HG03135 (cell line): ENCODE measurements at regions not wholly inside any gene's neighbourhood (a gene's known extent, or its start where the extent isn't known, plus 50 kb on each side); places are given as distances from the start of the nearest gene placed in this dataset.

Experiments used
- ATAC-seq: cut with Tn5 transposase; IDR thresholded peaks from one replicate; pipeline ENCODE4 v1.9.1; 2021; ENCODE audit warnings: mild to moderate bottlenecking, moderate library complexity; ENCODE audit not compliant: unreplicated experiment

DNA sequence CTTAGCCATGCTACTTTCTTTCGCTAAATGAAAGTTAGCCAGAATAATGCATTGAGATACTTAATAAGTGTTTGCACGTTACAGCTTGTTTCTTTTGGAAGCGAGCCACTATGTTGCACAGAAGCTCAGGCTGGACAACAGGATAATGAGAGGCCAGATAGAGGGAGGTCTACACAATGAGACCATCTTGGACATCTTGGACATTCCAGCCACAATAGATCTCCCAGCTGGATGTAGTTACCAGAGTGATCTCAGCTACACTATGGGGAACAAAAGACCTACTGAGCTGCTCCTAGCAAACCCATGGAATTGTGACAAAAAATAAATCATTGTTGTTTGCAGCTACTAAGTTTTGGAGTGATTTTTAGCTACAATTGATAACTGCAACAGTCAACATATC lies 540.1 kb upstream of the SEMA6D start:
- ATAC-seq, result no peak

DNA sequence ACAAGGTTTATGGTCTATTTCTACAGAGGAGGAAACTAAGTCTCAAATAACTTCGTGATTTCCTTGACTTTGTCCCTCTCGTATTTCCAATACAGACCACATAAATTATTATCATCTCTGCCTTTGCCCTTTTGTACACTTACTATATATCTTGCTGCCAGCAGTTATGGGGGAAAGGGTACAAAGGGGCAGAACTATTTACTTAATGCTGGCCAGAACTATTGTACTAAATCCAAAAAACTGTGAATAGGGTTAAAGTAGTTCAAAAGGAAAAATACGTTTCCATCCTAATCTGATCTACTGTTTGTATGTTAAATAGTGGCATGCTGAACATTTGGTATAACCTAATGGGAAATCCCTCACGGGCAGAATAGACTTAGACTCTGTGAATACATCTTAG lies 537.3 kb upstream of the SEMA6D start:
- no peak for ATAC-seq

DNA sequence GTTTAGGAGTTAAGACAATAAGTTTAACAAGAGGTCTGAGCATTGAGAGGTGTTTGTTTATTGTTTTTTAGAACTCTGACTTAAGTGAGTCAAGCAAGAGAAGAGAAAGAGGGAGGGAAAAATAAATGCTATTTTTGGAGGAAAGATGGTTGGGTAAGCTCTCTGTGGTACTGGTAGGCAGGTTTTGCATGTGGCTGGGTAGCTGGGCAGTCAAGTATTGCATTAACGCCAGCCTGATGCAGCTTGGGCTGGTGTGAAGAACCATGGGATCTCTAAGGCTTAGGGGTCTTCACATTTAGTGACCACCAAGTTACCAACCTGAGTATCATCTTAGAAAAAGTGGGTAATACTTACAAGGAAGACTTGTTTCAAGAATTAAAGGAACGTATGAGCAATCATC lies 534.5 kb upstream of the SEMA6D start:
- ATAC-seq, result no peak

DNA sequence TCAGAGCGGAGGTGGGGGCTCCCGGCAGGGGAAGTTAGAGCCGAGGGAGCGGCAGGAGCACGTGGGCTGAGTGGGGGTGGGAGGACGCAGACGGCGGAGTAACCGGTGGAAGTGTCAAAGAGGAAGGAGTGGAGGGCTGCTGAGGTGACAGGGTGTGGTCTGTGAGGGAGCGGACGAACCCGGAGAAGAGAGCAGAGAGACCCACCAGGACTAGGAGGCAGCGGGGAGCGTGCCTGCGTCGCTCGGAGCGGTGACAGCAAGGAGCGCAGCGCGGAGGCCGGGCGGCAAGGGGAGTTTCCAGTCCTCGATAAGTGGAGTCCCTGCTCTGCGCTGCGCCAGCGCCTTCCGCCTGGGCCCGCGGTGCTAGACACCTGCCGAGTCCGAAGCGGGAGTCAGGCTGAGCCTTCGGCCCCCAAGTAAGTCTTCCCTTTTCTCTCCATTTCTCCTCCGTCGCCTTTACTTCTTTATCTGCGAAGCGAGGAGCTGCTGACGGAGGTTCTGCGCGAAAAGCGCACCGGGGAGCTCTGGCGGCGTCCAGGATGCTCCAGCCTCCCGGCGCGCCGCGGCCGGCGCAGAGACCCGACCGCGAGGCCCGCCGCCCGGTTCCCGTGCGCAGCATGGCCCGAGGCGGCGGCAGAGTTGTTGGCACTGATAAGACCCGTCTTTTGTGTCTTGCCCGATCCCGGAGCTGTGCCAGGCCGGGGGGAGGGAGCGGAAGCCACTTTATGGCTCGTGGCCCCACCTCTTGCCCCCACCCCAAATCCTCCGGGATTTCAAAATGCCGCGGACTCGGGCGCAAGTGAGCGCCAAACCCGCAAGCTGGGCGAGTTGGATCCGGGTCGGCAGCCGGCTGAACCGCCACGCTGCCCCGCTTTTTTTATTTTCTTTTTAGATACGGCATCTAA lies 533.0 kb upstream of the SEMA6D start:
- ATAC-seq, result no peak

DNA sequence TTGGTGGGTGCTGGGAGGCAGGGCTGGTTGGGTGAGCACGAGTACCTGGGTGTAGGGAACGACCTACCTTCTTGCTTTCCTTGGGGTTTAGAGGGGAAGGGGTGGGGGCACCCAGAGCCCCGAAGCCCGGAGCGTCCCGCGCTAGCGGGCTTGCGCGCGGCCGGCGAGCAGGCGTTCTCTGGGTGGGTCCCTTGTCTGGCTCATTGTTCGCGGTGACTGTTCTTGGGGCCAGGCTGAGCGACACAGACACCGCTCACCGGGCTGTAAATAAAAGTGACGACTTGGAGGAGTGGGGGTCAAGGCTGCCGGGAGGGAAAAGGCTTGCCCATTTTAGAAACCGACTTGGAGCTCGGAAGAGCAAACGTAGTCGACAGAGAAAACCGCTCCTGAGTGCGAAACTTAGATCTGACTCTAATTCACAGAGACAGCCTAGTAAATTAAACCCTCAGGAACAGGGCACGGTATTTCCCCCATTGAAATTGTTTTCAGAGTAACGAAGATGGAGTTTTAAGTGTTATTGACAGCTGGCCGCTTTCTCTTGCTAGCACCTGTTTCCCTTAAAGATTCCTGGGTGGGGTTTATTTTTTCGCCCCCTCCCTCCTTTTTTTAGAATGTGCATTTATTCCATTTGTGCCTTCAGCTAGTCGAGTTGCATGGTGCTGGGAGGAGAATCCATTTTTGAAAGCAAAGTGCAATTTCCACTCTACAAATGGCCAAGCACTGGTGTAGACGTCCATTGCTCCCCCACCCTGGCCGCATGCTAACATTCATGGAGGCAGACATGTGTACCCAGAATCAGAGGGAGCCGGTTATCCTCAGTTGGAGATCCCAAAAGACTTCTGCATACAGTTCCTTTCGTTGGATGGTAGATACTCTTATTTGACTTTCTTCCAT lies 532.1 kb upstream of the SEMA6D start:
- no peak for ATAC-seq

DNA sequence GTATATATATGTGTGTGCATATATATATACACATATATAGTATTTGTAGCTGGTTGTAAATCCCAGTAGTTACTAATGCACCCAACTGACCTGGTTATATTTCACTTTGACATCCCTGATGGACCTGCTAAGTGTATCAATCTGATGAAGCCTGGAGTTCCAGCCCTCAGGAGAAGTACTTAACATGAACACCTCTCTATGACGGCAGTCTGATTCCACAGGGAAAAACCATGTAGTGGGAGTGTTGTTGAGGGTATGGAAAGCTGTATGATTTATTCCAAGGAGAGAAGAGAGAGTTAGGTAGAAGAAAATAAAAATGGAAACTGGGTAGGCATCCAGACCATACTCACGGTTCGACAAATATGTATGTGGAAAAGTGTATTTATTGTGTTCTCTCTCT lies 531.2 kb upstream of the SEMA6D start:
- no peak for ATAC-seq

DNA sequence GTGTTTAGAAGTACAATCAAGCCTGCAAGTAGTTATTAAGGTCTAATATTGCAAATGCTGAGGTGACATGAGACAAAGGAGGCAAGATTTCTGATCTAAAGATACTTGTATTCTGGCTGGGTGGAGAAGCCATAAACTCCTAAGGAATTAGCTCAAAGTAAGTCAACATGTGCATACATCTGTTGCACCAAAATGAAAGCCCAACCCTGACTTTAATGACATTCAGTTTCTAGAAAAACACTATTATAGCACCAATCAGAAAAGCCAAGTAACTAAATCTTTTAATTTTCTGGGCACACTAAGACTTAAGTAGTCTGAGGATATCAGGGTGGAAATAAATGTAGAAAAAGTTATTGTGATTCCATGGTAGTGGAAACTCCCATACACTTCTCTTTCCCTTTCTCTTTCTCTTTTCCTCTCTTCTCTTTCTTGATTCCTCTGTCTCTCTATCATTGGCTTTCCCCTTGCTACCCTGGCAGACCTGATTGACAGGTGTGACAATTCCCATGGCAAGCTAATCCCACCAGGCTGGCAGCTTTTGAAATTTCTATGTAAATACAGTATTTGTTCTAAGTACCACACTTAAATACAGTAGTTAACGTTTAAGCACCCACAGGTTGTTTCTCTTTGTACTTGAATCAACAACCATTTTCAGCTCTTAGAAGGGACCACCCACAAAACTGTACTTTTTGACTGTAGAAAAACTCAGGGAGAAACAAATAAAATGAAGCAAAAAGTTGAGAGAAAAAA lies 528.4 kb upstream of the SEMA6D start:
- no peak for ATAC-seq

DNA sequence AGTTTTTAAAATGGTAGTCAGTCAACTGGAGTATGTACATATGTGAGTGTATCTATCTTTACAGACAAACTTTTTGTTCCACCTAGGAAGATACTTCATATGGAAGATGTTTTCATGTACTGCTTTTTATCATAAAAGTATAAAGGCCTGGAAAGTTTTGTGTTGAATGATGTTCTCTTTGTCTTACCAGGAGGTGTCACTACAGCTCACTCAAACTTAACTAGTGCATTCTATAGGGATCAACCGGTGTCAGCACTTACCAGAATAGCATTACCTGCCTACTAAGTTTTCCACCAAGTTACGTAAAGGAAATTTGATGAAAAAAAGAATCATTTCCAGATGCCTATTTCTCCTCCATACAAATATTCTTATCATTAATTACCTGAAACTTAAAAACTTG lies 522.6 kb upstream of the SEMA6D start:
- ATAC-seq, result no peak

DNA sequence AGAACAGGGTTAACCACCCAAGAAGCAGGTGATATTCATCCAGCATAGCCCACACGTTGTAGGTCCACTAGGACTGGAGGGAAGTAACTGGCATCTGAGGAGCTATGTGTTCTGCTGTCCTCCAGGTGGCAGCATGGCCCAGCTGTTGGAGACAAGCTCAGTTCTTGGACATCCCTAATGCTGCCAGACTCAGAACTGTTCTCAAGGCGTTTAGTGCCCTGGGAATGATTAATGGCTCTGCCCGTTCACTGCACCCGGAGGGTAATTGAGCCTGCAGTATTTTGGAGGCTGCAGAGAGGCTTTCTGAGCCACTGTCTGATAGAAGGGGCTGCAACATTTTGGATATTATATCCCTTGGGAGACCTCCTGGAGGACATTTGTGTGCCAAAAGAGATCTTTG lies 521.3 kb upstream of the SEMA6D start:
- ATAC-seq, result no peak

DNA sequence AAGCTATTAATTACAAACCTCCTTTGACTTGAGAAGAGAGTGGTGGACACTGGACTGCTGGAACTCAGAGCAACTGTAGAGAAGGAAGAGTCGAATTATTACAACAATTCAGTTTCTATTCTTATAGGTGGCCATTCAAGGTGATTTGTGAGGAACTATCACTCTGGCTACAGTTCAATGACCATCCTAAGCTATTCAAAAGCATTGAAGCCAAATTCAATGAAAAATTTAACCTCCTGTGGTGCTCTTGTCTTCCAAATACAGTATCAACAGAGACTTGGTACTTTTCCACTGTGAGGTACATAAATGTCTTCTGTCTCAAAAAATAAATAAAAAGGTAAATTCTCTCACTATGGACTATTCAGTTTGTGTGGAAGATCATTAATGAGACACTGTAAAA lies 513.3 kb upstream of the SEMA6D start:
- no peak for ATAC-seq

DNA sequence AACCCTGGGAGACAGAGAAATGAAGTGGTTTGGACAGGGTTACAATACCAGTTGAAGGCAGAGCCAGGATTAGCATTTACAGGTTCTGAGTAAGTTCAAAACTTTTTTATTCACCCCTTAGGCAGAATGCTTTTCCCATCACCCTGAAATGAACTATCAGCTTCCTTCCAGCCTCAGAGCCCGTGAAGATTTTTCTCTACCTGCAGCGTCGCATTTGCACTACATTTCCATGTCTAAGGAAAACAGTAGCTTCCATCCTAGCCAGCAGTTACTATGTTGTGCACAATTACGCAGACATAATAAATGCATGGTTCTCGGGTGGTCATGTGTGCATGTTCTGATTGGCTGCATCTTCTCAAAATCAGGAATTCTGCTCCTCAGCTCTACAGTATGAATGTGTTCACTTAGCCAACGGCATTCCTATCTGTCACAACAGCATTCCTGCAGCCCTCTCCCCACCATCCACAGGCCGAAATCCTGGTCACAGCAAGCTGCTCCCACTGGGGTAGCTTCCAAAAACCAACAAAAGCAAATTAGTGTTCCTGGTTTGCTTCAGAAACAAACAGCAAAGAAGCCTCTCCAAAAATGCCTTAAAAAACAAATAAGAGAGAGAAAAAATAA lies 510.8 kb upstream of the SEMA6D start:
- ATAC-seq, result no peak

DNA sequence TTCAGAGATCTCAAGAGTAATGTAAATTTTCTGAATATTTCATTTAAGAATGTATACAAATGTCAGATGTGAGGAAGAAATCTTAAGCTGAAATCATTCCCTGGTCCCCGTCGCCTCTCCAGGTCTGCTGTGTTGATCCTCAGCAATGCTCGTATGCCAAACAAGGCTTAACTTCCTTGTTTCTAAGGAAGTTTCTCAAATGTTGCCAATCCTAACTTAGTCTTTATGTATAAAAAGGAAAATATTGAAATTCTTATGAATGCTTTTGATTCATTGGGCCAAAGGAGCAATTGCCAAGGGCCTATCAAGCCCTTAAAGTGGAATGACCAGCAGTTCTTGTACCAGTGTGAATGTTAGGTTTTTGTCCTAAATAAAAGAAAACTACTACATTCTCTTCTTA lies 507.7 kb upstream of the SEMA6D start:
- no peak for ATAC-seq

DNA sequence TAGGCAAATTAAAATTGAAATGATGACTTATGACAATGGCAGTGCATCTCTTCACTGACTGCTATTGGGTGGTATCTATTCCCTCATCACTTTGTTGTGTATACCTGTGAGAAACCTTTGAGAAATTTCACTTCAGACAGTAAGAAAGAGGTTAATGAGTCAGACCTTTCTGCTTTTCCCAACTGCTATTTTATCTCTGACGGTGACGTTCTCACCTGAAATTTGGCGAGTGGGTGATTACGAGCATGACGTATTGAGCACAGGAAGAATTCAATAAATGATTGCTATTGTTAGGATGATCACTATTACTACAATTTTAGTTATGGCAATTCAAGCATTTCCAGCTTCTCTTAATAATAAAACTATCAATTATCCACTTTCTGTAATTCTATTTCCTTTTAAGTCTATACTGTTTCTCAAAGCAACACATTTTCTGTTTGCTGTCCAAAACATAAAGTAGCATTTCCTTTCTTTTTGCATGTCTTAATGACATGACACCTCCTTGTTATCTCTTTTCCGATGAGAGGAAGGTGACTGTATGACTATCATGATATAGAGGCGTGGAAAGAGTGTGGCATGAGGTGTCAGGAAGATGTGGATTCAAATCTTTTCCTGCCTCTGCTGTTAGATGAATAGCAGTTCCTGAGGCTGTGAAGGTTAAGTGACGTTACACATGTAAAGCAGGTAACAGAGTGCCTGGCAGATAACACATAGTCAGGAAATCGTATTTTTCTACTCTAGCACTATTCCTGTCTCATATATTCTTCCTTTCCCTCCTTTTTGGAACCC lies 504.9 kb upstream of the SEMA6D start:
- ATAC-seq, result no peak

DNA sequence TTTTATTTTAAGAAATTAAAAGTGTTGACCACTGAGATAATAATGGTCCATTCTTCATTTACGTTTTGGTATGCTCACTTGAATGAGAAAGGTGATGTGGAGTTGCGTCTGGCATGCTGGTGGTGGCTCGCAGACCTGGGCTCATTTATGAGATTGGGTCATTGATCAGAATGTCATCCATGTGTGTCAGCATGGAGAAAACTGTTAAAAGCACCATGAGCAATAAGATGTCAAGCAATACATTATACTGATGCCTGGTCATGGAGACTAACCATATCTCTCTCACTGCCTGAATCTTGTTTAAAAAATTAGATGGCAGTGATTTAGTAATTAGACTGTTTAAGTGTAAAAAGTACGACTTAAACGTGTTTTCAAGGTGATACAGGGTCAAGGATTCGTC lies 503.4 kb upstream of the SEMA6D start:
- no peak for ATAC-seq

DNA sequence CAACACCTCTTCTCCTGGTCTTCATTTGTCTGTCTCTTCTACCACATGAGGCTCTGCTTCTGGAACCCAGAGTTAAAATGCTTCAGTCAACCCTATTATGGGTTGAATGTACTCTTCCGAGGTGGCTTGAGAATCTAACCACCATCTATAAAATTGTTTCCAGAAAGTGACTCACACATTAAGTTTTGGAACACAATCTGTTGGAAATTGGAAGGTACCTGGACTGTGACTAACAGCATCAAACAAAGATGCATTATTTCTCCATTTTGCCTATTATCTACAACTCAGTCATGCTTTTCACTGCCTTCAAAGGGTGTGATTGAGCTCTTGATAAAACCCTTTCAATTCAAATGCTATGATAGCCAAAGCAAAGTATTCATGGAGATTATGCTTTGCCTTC lies 499.0 kb upstream of the SEMA6D start:
- no peak for ATAC-seq

DNA sequence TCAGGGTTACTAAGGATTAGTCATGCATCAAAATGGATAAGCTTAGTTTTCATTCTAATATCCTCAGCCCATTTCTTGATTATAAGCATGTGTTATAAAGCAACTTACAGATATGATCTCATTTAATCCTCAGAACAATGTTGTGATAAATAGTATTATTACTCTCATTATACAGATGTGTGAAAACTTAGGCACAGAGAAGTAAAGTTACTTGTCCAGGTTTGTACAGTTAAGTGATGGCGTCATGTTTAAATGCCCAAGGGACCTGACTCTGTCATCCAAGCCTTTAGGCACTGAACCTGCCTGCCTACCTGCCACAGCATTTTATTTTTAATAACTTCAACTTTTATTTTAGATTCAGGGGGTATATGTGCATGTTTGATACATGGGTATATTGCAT lies 472.9 kb upstream of the SEMA6D start:
- ATAC-seq, result no peak

DNA sequence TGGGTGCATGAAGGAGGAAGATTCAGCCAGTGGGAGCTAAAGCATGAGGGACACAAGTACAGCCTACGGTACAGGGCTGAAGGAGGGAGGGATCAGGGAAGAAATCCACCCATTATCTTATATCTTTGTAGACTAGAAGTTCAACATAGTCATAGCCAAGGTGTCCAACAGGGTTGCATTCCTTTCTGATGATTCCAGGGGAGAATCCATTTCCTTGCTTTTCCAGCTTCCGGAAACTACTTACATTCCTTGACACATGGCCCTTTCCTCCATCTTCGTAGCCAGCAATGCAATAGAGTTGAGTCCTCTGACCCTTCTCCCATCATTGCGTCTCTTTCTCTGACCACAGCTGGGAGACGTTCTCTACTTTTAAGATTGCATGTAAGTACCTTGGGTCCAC lies 471.0 kb upstream of the SEMA6D start:
- no peak for ATAC-seq

DNA sequence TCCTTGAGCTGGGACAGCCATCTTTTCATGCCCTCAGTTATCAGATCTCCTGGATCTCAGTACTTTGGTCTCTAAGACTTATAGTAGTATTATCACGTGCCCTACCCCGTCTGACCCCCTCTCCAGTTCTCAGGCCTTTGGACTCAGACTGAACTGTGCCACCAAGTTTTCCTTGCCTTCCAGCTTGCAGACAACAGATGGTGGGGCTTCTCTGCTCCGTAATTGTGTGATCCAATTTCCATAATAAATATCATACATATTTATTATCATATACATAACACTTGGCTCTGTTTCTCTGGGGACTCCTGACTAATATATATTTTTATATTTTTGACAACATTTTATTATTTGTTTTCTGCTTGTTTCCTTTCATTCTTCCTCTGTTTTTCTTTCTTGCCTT lies 458.8 kb upstream of the SEMA6D start:
- no peak for ATAC-seq

DNA sequence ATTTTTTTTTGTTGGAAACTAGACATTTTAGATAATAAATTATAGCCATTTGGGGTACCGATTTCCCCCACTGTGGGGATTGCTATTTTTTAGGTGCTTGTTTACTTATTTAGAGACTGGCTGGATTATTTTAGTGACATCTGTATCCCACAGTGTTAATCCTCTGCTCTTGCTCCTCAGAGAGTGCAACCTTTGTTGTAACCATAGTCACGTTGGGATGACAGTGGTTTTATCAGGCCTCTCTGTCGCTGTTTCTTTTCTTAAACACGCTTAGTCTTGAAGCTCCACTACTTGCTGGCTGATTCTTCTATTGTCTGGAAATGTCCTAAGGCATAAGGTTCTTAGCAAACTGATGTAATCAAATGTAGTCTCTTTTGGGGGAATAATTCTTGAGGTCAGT lies 451.6 kb upstream of the SEMA6D start:
- no peak for ATAC-seq

DNA sequence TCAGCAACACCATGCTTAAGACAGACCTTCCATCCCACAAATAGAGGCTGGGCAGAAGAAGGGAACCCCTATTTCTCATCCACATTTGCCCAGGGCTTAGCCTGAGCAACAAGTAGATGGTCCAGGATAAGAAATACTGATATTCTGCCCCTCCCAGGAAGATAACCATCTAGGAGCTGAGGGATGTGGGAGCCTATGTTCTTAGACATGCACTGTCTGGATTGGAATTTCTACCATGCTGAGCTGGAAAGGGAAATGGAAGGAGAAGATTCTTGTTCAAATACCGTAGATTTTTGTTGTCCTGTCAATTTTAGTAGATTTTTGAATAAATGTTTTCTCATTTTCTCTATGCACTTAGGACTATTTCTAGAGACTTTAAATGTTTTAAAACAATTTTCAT lies 450.7 kb upstream of the SEMA6D start:
- no peak for ATAC-seq
